ENCODE measurements at regions not wholly inside any gene's neighbourhood (a gene's known extent, or its start where the extent isn't known, plus 50 kb on each side); places are given as distances from the start of the nearest gene placed in this dataset.
A peak's percentile ranks its signal among the peaks of the same experiment; 100 is the strongest.

DNA sequence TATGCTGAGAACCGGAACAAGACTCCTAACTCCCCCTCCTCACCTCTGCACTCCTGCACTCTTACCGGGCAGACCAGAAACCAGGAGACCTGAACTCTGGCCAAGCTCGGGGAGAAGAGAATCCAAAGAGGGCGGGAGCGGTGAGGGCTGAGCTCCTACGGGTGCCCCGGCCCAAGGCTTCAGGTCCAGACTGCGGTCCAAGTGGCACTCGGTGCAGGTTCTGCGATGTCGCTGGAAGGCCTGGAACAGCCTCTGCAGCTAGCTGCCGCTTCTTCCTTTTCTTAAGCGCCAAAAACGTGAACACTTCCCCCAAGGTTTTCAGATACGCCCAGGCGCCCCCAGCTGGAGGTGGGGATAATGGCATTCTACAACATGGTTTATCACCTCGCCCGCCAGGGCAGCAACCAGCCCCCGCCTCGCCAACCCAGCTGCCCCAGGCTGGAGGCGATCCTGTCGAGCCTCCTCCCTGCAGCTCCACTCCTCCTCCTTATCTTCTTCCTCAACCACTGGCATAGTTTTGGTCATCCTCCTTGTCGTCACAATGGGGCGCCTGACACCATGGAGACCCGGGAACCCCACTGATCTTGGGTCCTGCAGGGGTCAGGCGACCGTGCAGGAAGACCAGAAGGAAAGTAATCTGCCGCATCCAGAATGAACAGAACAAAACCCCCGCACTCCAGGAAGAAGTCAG, 1735.9 kb downstream of the TP53TG3F start:
- TF ChIP-seq, protein P1, sequence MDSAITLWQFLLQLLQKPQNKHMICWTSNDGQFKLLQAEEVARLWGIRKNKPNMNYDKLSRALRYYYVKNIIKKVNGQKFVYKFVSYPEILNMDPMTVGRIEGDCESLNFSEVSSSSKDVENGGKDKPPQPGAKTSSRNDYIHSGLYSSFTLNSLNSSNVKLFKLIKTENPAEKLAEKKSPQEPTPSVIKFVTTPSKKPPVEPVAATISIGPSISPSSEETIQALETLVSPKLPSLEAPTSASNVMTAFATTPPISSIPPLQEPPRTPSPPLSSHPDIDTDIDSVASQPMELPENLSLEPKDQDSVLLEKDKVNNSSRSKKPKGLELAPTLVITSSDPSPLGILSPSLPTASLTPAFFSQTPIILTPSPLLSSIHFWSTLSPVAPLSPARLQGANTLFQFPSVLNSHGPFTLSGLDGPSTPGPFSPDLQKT (IDR thresholded peaks at IDR 0.05; ENCODE audit: borderline replicate concordance, low read depth, low read length): no peak
- TF ChIP-seq KLF7 (tag by site-specific recombination; IDR thresholded peaks at IDR 0.05; ENCODE audit: borderline replicate concordance): peak; percentile 89
- ChIA-PET POLR2A (no interaction called here), CTCF (interaction anchor here (0.6 to 1.0 kb wide), 5 partner anchors 26 to 465 kb away, joined by 3 to 4 read pairs (median 3); no protein-coding TSS in a partner anchor)
- no peaks in the 10 kb centered on the region for H3K36me3 ChIP-seq (ENCODE audit: control insufficient read depth in 2 of 2, insufficient read depth in 1 of 2, low read length in 2 of 2)
- no peaks in the 10 kb centered on the region for H3K4me1 ChIP-seq (ENCODE audit: control insufficient read depth, insufficient read depth, low read length)
- no peaks in the 10 kb centered on the region for H3K9me3 ChIP-seq (ENCODE audit: control insufficient read depth, insufficient read depth, low read depth, low read length)
- no peak overlapping the region for H3K4me3 ChIP-seq (ENCODE audit: low read depth, low read length)
- H3K27ac ChIP-seq (ENCODE audit: extremely low read depth, low read depth, low read length): no peak overlapping the region

DNA sequence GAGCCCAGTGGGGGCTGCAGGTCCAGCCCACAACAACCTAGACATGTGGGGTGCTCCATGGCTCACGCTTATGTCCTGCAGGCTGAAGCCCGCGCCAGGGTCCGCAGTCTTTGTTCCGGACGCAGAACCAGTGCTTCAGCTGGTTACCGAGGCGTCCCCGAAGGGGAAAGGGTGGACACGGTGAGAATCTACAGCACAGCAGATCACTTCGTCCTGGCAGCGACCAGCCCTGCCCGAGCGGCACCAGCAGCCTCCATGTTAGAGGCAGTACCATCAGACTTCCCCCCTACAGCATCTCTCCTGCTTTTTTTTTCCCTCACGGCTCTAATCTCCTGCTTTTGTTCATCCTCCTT, 1736.4 kb downstream of the TP53TG3F start:
- H3K4me1 ChIP-seq (ENCODE audit: control insufficient read depth, insufficient read depth, low read length): no peaks in the 10 kb centered on the region
- no peaks in the 10 kb centered on the region for H3K9me3 ChIP-seq (ENCODE audit: control insufficient read depth, insufficient read depth, low read depth, low read length)
- POLR2A ChIA-PET: no interaction called here
- CTCF ChIA-PET: interaction anchor here (0.6 to 1.0 kb wide), 2 partner anchors 26 to 377 kb away, joined by 3 read pairs; no protein-coding TSS in a partner anchor
- TF ChIP-seq ZNF157 (tag by site-specific recombination; IDR thresholded peaks at IDR 0.05) (no peak), ZNF571 (tag by site-specific recombination; IDR thresholded peaks at IDR 0.05) (no peak), FEZF1 (tag by site-specific recombination; IDR thresholded peaks at IDR 0.05) (no peak), ZNF585B (tag by site-specific recombination; IDR thresholded peaks at IDR 0.05) (no peak), ZNF529 (tag by site-specific recombination; IDR thresholded peaks at IDR 0.05; ENCODE audit: insufficient replicate concordance) (no peak), ZNF747 (tag by site-specific recombination; IDR thresholded peaks at IDR 0.05) (no peak), ZFP37 (tag by site-specific recombination; IDR thresholded peaks at IDR 0.05) (no peak), ZSCAN23 (tag by site-specific recombination; IDR thresholded peaks at IDR 0.05) (no peak), ZIC2 (tag by site-specific recombination; IDR thresholded peaks at IDR 0.05) (no peak), ZSCAN16 (tag by site-specific recombination; IDR thresholded peaks at IDR 0.05) (no peak), ZNF626 (tag by site-specific recombination; IDR thresholded peaks at IDR 0.05) (no peak), ZNF426 (tag by site-specific recombination; IDR thresholded peaks at IDR 0.05) (no peak), ZBTB1 (tag by site-specific recombination; IDR thresholded peaks at IDR 0.05) (no peak)
- TF ChIP-seq, protein P2, sequence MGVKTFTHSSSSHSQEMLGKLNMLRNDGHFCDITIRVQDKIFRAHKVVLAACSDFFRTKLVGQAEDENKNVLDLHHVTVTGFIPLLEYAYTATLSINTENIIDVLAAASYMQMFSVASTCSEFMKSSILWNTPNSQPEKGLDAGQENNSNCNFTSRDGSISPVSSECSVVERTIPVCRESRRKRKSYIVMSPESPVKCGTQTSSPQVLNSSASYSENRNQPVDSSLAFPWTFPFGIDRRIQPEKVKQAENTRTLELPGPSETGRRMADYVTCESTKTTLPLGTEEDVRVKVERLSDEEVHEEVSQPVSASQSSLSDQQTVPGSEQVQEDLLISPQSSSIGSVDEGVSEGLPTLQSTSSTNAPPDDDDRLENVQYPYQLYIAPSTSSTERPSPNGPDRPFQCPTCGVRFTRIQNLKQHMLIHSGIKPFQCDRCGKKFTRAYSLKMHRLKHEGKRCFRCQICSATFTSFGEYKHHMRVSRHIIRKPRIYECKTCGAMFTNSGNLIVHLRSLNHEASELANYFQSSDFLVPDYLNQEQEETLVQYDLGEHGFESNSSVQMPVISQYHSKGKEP (tag by site-specific recombination; IDR thresholded peaks at IDR 0.05): no peak
- TF ChIP-seq, protein P3, sequence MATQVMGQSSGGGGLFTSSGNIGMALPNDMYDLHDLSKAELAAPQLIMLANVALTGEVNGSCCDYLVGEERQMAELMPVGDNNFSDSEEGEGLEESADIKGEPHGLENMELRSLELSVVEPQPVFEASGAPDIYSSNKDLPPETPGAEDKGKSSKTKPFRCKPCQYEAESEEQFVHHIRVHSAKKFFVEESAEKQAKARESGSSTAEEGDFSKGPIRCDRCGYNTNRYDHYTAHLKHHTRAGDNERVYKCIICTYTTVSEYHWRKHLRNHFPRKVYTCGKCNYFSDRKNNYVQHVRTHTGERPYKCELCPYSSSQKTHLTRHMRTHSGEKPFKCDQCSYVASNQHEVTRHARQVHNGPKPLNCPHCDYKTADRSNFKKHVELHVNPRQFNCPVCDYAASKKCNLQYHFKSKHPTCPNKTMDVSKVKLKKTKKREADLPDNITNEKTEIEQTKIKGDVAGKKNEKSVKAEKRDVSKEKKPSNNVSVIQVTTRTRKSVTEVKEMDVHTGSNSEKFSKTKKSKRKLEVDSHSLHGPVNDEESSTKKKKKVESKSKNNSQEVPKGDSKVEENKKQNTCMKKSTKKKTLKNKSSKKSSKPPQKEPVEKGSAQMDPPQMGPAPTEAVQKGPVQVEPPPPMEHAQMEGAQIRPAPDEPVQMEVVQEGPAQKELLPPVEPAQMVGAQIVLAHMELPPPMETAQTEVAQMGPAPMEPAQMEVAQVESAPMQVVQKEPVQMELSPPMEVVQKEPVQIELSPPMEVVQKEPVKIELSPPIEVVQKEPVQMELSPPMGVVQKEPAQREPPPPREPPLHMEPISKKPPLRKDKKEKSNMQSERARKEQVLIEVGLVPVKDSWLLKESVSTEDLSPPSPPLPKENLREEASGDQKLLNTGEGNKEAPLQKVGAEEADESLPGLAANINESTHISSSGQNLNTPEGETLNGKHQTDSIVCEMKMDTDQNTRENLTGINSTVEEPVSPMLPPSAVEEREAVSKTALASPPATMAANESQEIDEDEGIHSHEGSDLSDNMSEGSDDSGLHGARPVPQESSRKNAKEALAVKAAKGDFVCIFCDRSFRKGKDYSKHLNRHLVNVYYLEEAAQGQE (tag by site-specific recombination; IDR thresholded peaks at IDR 0.05): no peak
- TF ChIP-seq, protein P4, sequence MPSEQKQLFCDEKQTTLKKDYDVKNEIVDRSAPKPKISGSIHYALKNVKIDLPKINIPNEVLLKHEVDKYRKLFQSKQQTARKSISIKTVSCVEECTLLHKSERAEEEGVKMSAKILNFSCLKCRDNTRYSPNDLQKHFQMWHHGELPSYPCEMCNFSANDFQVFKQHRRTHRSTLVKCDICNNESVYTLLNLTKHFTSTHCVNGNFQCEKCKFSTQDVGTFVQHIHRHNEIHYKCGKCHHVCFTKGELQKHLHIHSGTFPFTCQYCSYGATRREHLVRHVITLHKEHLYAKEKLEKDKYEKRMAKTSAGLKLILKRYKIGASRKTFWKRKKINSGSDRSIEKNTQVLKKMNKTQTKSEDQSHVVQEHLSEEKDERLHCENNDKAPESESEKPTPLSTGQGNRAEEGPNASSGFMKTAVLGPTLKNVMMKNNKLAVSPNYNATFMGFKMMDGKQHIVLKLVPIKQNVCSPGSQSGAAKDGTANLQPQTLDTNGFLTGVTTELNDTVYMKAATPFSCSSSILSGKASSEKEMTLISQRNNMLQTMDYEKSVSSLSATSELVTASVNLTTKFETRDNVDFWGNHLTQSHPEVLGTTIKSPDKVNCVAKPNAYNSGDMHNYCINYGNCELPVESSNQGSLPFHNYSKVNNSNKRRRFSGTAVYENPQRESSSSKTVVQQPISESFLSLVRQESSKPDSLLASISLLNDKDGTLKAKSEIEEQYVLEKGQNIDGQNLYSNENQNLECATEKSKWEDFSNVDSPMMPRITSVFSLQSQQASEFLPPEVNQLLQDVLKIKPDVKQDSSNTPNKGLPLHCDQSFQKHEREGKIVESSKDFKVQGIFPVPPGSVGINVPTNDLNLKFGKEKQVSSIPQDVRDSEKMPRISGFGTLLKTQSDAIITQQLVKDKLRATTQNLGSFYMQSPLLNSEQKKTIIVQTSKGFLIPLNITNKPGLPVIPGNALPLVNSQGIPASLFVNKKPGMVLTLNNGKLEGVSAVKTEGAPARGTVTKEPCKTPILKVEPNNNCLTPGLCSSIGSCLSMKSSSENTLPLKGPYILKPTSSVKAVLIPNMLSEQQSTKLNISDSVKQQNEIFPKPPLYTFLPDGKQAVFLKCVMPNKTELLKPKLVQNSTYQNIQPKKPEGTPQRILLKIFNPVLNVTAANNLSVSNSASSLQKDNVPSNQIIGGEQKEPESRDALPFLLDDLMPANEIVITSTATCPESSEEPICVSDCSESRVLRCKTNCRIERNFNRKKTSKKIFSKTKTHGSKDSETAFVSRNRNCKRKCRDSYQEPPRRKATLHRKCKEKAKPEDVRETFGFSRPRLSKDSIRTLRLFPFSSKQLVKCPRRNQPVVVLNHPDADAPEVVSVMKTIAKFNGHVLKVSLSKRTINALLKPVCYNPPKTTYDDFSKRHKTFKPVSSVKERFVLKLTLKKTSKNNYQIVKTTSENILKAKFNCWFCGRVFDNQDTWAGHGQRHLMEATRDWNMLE (tag by site-specific recombination; conservative IDR thresholded peaks at IDR 0.05; ENCODE audit: low read depth): no peak
- H3K4me3 ChIP-seq (ENCODE audit: low read depth, low read length): no peak overlapping the region
- H3K36me3 ChIP-seq (ENCODE audit: control insufficient read depth in 2 of 2, insufficient read depth in 1 of 2, low read length in 2 of 2): no peaks in the 10 kb centered on the region
- no peak overlapping the region for H3K27ac ChIP-seq (ENCODE audit: extremely low read depth, low read depth, low read length)
